LNCAP (cell line): ENCODE measurements at regions not wholly inside any gene's neighbourhood (a gene's known extent, or its start where the extent isn't known, plus 50 kb on each side); places are given as distances from the start of the nearest gene placed in this dataset.
A peak's percentile ranks its signal among the peaks of the same experiment; 100 is the strongest.

Source experiments
- TF ChIP-seq, protein P1 (sequence below): fragments of 450-650 bp; IDR thresholded peaks from 2 replicates; pipeline ENCODE4 v1.5.1; 2017; ENCODE audit warnings: mild to moderate bottlenecking

DNA sequence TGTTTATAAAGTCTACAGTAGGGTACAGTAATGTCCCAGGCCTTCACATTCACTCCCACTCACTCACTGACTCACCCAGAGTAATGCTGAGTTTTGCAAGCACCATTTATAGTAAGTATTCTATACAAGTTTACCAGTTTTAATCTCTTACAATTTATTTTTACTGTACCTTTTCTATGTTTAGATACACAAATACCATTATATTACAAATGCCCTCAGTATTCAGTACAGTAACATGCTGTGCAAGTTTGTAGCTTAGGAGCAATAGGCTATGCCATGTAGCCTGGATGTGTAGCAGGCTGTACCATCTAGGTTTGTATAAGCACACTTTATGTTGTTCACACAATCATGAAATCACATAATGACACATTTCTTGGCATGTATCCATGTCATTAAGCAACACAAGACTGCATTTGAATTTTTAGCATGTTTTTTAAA lies 673.6 kb downstream of the CD109 start:
- TF ChIP-seq, protein P1, sequence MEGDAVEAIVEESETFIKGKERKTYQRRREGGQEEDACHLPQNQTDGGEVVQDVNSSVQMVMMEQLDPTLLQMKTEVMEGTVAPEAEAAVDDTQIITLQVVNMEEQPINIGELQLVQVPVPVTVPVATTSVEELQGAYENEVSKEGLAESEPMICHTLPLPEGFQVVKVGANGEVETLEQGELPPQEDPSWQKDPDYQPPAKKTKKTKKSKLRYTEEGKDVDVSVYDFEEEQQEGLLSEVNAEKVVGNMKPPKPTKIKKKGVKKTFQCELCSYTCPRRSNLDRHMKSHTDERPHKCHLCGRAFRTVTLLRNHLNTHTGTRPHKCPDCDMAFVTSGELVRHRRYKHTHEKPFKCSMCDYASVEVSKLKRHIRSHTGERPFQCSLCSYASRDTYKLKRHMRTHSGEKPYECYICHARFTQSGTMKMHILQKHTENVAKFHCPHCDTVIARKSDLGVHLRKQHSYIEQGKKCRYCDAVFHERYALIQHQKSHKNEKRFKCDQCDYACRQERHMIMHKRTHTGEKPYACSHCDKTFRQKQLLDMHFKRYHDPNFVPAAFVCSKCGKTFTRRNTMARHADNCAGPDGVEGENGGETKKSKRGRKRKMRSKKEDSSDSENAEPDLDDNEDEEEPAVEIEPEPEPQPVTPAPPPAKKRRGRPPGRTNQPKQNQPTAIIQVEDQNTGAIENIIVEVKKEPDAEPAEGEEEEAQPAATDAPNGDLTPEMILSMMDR, result no peak

DNA sequence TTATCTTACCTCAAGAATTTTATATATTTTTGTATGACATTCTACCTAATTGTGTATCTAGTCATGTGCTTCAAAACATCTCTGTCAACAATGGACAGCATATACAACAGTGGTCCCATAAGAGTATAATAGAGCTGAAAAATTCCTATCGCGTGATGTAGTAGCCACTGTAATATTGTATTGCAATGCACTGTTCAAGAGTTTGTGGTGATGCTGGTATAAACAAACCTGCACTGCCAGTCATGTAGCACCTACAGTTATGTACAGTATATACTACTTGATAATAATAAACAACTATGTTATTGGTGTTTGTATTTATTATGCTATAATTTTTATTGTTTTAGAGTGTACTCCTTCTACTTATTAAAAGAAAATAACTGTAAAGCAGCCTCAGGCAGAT lies 672.7 kb downstream of the CD109 start:
- TF ChIP-seq, protein P1, result no peak

DNA sequence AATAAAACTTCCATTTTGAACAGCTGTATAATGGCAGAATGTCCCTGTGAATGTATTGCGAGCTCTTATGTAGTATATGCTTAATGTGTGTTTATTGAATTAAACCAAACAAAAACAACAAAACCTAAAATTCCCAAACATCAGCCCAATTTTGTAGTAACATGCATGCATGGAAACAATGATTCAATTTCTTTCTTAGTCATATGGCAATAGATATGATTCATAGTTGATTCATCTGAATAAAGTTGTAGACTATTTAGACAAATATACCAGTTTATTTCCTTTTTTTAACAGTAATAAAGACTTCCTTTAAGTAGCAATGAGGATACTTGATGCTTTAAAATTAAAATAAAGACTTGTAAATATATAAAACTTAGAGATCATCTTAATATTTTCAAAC lies 670.6 kb downstream of the CD109 start:
- TF ChIP-seq, protein P1, result no peak

DNA sequence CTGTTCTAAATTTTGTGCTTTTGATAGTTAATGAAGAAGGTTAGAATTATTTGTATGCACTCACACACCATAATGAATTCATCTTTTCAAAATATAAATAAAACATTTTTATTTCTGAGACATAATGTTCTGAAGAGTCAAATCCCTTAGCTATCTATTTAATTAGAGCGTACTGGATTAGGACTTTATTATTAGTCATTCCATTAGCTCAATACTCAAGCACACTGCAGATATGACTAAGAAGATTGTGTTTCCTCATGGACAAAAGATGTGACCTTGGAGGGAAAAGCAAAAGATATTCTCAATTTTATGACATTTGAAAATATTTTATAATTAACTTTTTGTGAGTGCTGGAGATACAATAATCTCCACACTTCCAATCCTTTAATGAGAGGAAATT lies 666.4 kb downstream of the CD109 start:
- TF ChIP-seq, protein P1, result no peak

DNA sequence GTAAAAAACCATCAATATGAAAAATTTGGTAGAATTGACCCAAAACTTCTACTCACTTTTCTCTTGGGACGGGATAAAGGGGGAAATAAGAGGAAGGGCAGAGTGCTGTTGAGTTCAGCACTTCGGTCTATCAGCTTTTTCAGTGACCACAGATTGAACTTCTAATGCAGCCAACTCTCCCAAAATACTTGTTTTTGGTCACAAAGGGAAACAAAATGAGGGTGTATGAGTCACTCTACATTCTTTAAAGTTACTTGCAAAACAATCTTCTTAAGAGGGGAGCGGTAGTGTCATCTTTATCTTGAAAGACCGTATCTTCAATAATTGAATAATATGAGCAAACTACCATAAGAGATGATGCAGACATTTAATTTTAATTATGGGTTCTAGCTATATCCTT lies 661.3 kb downstream of the CD109 start:
- TF ChIP-seq, protein P1, result no peak

DNA sequence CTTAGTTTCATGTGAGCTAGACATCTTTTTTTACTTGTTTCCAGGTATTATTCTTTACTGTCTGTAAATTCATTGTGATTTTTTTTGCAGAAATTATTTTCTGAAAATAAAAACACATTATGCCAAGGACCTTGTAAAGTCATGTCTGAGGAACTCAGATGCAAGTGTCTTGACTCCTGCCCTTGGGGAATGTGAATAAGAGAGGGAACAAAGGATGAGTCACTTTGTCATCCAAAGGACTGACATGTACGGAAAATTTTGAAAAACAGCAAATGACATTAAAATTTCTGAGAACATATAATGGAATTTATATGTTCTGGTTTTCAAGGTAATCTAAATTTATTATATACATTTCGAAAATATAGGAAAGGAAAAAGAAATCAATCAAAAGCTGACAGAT lies 660.4 kb downstream of the CD109 start:
- TF ChIP-seq, protein P1, result no peak

DNA sequence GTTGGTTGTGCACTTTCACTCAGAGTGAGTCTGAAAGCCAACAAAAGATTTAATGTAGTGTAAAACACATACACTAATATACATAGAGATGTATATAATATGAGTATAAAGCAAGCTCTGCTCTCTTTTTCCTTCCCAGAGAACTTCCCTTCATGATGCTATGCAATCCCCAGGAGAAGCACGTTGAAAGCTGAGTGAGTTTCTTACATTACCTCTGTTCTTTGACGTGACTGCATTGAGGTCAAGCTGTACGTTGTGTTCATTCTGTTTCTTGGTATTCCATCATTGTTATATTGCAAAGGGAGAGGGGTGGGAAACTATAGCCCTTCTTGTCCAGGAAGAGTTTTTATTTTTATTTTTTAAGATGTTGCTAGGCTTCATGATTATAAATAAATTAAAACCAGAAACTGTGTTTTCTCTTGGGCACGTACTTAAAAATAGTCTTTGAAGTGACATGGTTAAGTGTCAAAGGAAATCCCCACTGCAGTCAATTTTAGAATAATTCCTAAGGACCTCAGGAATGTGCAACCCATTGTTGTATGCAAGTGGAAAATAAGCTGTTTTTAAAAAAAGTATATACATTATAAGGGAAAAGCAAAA lies 651.0 kb downstream of the CD109 start:
- TF ChIP-seq, protein P1, result no peak

DNA sequence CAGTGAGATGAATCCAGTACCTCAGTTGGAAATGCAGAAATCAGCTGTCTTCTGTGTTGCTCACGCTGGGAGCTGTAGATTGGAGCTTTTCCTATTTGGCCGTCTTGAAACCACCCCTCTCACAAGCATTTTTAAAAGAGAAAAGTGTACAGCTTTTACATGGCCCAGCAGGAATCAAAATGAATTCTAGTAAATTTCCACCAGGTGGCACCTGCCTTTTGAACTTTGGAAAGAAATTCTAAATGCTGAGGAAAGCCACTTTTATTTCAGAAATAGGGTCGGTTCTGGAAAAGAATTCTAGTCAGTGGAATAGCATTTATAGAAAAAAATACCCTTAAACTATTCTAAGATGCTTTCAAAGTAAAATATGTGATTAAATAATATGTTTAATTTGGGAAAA lies 647.8 kb downstream of the CD109 start:
- TF ChIP-seq, protein P1, result peak; percentile 44; the same call in 1 of the 2 replicates
